ENCODE measurements at regions not wholly inside any gene's neighbourhood (a gene's known extent, or its start where the extent isn't known, plus 50 kb on each side); places are given as distances from the start of the nearest gene placed in this dataset.

DNA sequence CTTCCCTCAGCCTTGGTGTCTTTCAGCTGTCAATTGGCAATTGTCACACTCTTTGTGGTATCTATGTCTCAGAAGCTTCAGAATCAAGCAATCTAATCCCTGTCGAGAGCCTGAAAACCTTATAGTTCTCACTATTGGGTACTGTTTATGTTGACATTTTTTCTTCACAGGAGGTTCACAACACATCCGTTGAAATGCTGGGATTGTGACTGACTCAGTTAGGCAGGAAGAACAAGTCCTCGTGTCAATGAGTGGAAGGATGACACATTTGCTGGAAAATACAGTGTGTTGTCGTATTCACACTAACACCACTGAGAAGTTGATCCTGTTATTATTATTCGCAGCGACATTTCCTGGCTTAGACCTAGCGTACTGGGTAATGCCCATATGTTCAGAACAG lies 163.9 kb upstream of the CITED2 start:
- H3K4me1 ChIP-seq, result peaks cover 16 to 54% (median 21%) of the 10 kb centered on the region in 3 donors
- no peaks in the 10 kb centered on the region for H3K9me3 ChIP-seq
- DNase-seq, result no peak
- 63 to 85% methylated on average over 7 of the region's 7 CpGs for WGBS, 2 donors
- no peaks in the 10 kb centered on the region for H3K27me3 ChIP-seq
- H3K4me3 ChIP-seq, result no peak overlapping the region
- H3K36me3 ChIP-seq, result no peaks in the 10 kb centered on the region
- intact Hi-C loops (cut with DNase I), result no loop called here
- TF ChIP-seq POLR2A (IDR thresholded peaks at IDR 0.05) (no peak), CTCF (IDR thresholded peaks at IDR 0.05) (no peak)
- H3K27ac ChIP-seq, result peak overlapping the region; percentile 23 to 62 (median 37)

DNA sequence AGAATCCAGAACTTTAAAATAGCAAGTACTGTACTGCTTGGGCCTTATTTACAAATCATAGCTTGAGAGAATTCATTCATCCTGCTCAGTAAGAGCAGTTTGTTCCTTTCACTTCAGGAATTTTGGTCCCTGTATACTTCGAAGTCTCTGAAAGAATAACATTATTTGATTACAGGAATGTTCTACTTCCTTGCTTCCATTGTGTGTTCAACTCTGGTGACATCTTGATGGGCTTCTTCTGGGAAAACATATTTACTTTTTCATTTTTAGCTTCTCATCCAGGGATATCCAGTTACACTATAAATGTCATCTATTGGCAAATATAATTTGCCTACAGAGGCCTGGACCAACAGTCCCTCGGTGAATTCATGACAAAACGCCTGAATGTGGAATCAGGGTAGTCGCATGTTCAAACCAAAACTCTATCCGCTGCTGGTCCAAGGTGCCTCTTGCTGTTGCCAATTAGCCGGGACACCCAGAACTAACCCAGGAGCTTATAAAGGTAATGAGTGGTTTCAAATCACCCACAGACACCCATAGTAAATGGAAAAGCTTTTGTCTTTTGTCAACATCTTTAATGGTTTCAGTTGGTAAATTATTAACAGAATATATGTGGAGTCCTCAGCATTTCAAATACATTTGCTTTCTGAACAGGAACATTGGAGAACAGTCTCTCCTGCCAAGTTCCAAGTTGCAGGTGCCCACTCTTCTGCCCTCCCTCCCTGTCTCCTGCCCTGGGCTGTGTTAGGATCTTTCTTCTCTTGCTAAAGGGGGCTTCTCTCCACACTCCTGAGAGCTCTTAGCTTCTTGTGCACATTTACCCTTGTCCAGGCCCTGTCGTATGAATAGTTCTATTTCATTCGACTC lies 162.5 kb upstream of the CITED2 start:
- H3K36me3 ChIP-seq, result no peaks in the 10 kb centered on the region
- TF ChIP-seq POLR2A (IDR thresholded peaks at IDR 0.05) (no peak), CTCF (IDR thresholded peaks at IDR 0.05) (no peak)
- H3K27me3 ChIP-seq, result no peaks in the 10 kb centered on the region
- no peaks in the 10 kb centered on the region for H3K9me3 ChIP-seq
- peaks cover 19 to 55% (median 23%) of the 10 kb centered on the region in 3 donors for H3K4me1 ChIP-seq
- H3K4me3 ChIP-seq, result no peak overlapping the region
- peak overlapping the region in 1 of 4 donors; percentile 2 for H3K27ac ChIP-seq
- intact Hi-C loops (cut with DNase I), result no loop called here
- 76 to 89% methylated on average over 7 to 8 of the region's 8 CpGs for WGBS, 2 donors
- no peak for DNase-seq

GRCh38 chr6:139534472-139535115 lies 160.1 kb upstream of the CITED2 start:
- Histone ChIP-seq H3K4me3 (no peak overlapping the region), H3K9me3 (no peaks in the 10 kb centered on the region), H3K27ac (peak overlapping the region; percentile 59 to 67 (median 60)), H3K27me3 (no peaks in the 10 kb centered on the region), H3K4me1 (peaks cover 12 to 57% (median 14%) of the 10 kb centered on the region in 3 donors), H3K36me3 (no peaks in the 10 kb centered on the region)
- 44 to 63% methylated on average over 5 of the region's 5 CpGs for WGBS, 2 donors
- TF ChIP-seq CTCF (IDR thresholded peaks at IDR 0.05), result no peak
- no peak for TF ChIP-seq POLR2A (IDR thresholded peaks at IDR 0.05)
- DNase-seq, result no peak
- intact Hi-C loops (cut with DNase I), result no loop called here

- intact Hi-C loops (cut with DNase I), result no loop called here
- Histone ChIP-seq H3K27ac (peak overlapping the region; percentile 59 to 67 (median 60)), H3K27me3 (no peaks in the 10 kb centered on the region), H3K4me1 (peaks cover 12 to 49% (median 13%) of the 10 kb centered on the region in 3 donors), H3K4me3 (no peak overlapping the region), H3K36me3 (no peaks in the 10 kb centered on the region), H3K9me3 (no peaks in the 10 kb centered on the region)
- no peak for DNase-seq
- 44 to 68% methylated on average over 5 to 8 of the region's 11 CpGs for WGBS, 2 donors
- no peak for TF ChIP-seq CTCF (IDR thresholded peaks at IDR 0.05)
- TF ChIP-seq POLR2A (IDR thresholded peaks at IDR 0.05), result no peak
Measured at GRCh38 chr6:139533573-139534471, 159.4 kb upstream of the CITED2 start.
